ENCODE measurements at regions not wholly inside any gene's neighbourhood (a gene's known extent, or its start where the extent isn't known, plus 50 kb on each side); places are given as distances from the start of the nearest gene placed in this dataset.

GRCh38 chr9:8074713-8075286, 275.2 kb upstream of the DMAC1 start:
- no peak for DNase-seq

- DNase-seq, result no peak
Measured at GRCh38 chr9:8071445-8071798, 271.8 kb upstream of the DMAC1 start.

GRCh38 chr9:8070779-8071444, 271.3 kb upstream of the DMAC1 start:
- peak; percentile 30 for DNase-seq

- DNase-seq, result no peak
Measured at GRCh38 chr9:8062459-8062858, 262.9 kb upstream of the DMAC1 start.

- DNase-seq, result no peak
Measured at GRCh38 chr9:8053501-8053900, 253.9 kb upstream of the DMAC1 start.

GRCh38 chr9:8052991-8053390, 253.4 kb upstream of the DMAC1 start:
- no peak for DNase-seq

GRCh38 chr9:8037745-8038144, 238.2 kb upstream of the DMAC1 start:
- no peak for DNase-seq

GRCh38 chr9:8036914-8037524, 237.4 kb upstream of the DMAC1 start:
- no peak for DNase-seq

- DNase-seq, result no peak
Measured at GRCh38 chr9:8033794-8034193, 234.2 kb upstream of the DMAC1 start.

GRCh38 chr9:8030095-8030494, 230.5 kb upstream of the DMAC1 start:
- DNase-seq, result no peak

GRCh38 chr9:8027351-8027750, 227.8 kb upstream of the DMAC1 start:
- no peak for DNase-seq

- DNase-seq, result no peak
Measured at GRCh38 chr9:8025551-8025950, 226.0 kb upstream of the DMAC1 start.

- no peak for DNase-seq
Measured at GRCh38 chr9:8020186-8020585, 220.6 kb upstream of the DMAC1 start.

GRCh38 chr9:8019636-8020035, 220.1 kb upstream of the DMAC1 start:
- DNase-seq, result no peak

- DNase-seq, result peak; percentile 87
Measured at GRCh38 chr9:8014997-8015682, 215.6 kb upstream of the DMAC1 start.

- DNase-seq, result no peak
Measured at GRCh38 chr9:8012986-8013385, 213.4 kb upstream of the DMAC1 start.

GRCh38 chr9:8011974-8012373, 212.4 kb upstream of the DMAC1 start:
- DNase-seq, result no peak

GRCh38 chr9:7996558-7996957, 197.0 kb upstream of the DMAC1 start:
- peak; percentile 96 for DNase-seq

GRCh38 chr9:7988644-7989280, 189.2 kb upstream of the DMAC1 start:
- no peak for DNase-seq

- no peak for DNase-seq
Measured at GRCh38 chr9:7984692-7985091, 185.1 kb upstream of the DMAC1 start.

- no peak for DNase-seq
Measured at GRCh38 chr9:7984203-7984602, 184.6 kb upstream of the DMAC1 start.

- no peak for DNase-seq
Measured at GRCh38 chr9:7983490-7983889, 183.9 kb upstream of the DMAC1 start.

- no peak for DNase-seq
Measured at GRCh38 chr9:7982907-7983306, 183.3 kb upstream of the DMAC1 start.
